IPS-18a (cell line): ENCODE measurements at regions not wholly inside any gene's neighbourhood (a gene's known extent, or its start where the extent isn't known, plus 50 kb on each side); places are given as distances from the start of the nearest gene placed in this dataset.

ENCODE experiments used
- H3K27ac ChIP-seq: one replicate; pipeline ENCODE4 v1.5.1; 2013; ENCODE audit warnings: low read length
- H3K27me3 ChIP-seq: one replicate; pipeline ENCODE4 v1.6.1; 2013; ENCODE audit warnings: mild to moderate bottlenecking, low read length; ENCODE audit not compliant: control insufficient read depth, insufficient read depth
- H3K36me3 ChIP-seq: one replicate; pipeline ENCODE4 v1.6.1; 2013; ENCODE audit warnings: low read depth, low read length; ENCODE audit not compliant: control insufficient read depth
- H3K4me1 ChIP-seq: one replicate; pipeline ENCODE4 v1.6.1; 2013; ENCODE audit warnings: low read depth, low read length; ENCODE audit not compliant: control insufficient read depth
- H3K4me3 ChIP-seq: one replicate; pipeline ENCODE4 v1.5.1; 2013; ENCODE audit warnings: low read length
- H3K9ac ChIP-seq: one replicate; pipeline ENCODE4 v1.6.1; 2013; ENCODE audit warnings: mild to moderate bottlenecking, low read length, moderate library complexity
- H3K9me3 ChIP-seq: one replicate; pipeline ENCODE4 v1.6.1; 2013; ENCODE audit warnings: low read depth, low read length; ENCODE audit not compliant: control insufficient read depth

DNA sequence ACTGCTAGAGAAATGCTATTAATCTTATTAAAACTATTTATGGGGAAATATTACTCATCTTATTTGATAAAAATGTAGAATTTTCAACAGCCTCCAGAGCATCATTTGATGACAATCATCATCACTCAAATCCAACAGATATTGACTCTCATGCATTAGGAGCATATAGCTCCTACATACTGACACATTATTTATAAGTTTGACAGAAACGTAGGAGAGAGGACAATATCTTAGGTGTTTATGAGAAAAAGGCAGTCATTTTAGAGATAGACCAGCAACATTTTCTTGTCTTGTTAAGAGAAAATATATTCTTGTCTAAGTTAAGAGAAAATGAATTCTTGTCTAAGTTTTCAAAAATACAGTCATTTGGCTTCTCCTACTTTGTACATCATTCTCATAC lies 2550.2 kb downstream of the PCDH7 start:
- Histone ChIP-seq H3K4me1 (no peaks in the 10 kb centered on the region), H3K9ac (no peak overlapping the region), H3K9me3 (no peaks in the 10 kb centered on the region)

GRCh38 chr4:33272722-33273121 lies 2552.6 kb downstream of the PCDH7 start:
- Histone ChIP-seq H3K27ac (no peak overlapping the region), H3K27me3 (no peaks in the 10 kb centered on the region), H3K4me3 (no peak overlapping the region), H3K36me3 (no peaks in the 10 kb centered on the region), H3K9me3 (no peaks in the 10 kb centered on the region), H3K9ac (no peak overlapping the region), H3K4me1 (no peaks in the 10 kb centered on the region)

More for the DNA sequence above, 2550.2 kb downstream of the PCDH7 start:
- Histone ChIP-seq H3K36me3 (no peaks in the 10 kb centered on the region), H3K4me3 (no peak overlapping the region), H3K27me3 (no peaks in the 10 kb centered on the region), H3K27ac (no peak overlapping the region)

DNA sequence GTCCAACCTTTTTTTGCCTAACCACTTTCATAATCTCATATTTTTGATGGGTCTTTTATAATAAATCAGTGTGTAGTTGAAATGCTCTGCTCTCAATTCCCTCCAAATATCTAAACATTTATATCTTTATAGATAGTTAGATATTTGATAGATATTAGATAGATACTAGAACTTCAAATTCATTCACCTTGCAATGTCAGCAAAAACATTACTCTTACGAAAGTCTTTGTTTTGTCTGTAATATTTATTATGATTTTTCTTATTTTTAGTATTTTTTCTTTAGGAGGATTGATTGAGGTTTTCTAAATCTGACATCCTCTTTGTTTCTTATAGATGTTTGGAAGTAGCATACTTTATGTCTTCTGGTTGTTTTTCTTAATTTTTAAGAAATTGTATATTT lies 2563.6 kb downstream of the PCDH7 start:
- Histone ChIP-seq H3K27ac (no peak overlapping the region), H3K27me3 (no peaks in the 10 kb centered on the region), H3K4me3 (no peak overlapping the region), H3K4me1 (no peaks in the 10 kb centered on the region), H3K9me3 (no peaks in the 10 kb centered on the region), H3K9ac (no peak overlapping the region), H3K36me3 (no peaks in the 10 kb centered on the region)

GRCh38 chr4:33296876-33297455 lies 2576.8 kb downstream of the PCDH7 start:
- no peaks in the 10 kb centered on the region for H3K36me3 ChIP-seq
- H3K27me3 ChIP-seq, result no peaks in the 10 kb centered on the region
- no peak overlapping the region for H3K9ac ChIP-seq
- no peak overlapping the region for H3K27ac ChIP-seq
- H3K9me3 ChIP-seq, result no peaks in the 10 kb centered on the region
- H3K4me3 ChIP-seq, result no peak overlapping the region
- H3K4me1 ChIP-seq, result no peaks in the 10 kb centered on the region

DNA sequence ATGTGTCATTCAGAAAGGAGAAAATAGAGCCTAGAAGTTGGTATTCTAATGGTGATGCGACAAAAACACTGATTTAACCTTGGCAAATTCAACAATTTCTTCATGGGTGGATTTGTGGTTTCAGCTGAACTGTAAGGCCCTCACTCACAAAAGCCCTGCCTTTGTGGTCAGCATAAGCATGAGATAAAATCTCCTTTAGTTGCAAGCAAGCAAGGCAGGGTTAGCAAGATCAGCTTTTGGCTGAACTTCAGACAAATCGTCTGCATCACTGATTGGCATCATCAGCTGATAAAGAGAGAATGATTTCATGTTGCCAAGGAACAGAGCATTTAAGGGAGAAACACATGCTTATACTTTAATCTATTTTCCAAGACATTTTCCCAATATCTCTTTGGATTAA lies 2582.2 kb downstream of the PCDH7 start:
- Histone ChIP-seq H3K9ac (no peak overlapping the region), H3K36me3 (no peaks in the 10 kb centered on the region), H3K4me3 (no peak overlapping the region), H3K27ac (no peak overlapping the region), H3K4me1 (no peaks in the 10 kb centered on the region), H3K9me3 (no peaks in the 10 kb centered on the region), H3K27me3 (no peaks in the 10 kb centered on the region)

GRCh38 chr4:33306131-33306530 lies 2586.0 kb downstream of the PCDH7 start:
- Histone ChIP-seq H3K27ac (no peak overlapping the region), H3K27me3 (no peaks in the 10 kb centered on the region), H3K4me1 (no peaks in the 10 kb centered on the region), H3K36me3 (no peaks in the 10 kb centered on the region), H3K9ac (no peak overlapping the region), H3K4me3 (no peak overlapping the region), H3K9me3 (no peaks in the 10 kb centered on the region)

DNA sequence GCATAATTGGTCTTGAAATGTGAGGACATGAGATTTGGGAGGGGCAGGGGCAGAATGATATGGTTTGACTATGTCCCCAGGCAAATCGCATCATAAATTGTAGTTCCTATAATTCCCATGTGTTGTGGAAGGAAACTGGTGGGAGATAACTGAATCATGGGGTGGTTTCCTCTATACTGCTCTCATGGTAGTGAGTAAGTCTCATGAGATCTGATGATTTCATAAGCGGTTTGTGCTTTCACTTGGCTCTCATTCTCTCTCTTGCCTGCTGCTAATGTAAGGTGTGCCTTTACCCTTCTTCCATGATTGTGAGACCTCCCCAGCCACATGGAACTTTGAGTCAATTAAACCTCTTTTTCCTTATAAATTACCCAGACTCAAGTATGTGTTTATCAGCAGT lies 2595.9 kb downstream of the PCDH7 start:
- Histone ChIP-seq H3K27me3 (no peaks in the 10 kb centered on the region), H3K36me3 (no peaks in the 10 kb centered on the region), H3K9me3 (no peaks in the 10 kb centered on the region), H3K4me3 (no peak overlapping the region), H3K9ac (no peak overlapping the region), H3K4me1 (no peaks in the 10 kb centered on the region), H3K27ac (no peak overlapping the region)

DNA sequence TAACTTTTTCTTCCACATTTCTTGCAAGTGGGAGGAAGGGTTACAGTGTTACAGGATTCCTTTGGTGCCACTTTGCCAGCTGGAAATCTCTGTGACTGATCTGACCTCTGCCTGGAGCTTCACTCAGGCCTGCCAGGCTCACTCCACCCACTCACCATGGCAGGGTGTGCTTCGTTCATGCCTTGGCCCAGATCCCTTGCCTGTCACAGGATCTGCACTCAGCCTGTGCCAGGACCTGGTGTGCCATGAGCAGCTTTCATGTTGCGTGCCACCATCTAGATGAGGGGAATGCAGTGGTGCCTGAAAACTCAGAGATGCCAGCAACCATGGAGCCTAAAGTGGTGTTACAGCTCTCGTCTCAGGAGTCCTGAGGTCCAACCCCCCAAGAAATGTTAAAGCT lies 2596.4 kb downstream of the PCDH7 start:
- Histone ChIP-seq H3K4me1 (no peaks in the 10 kb centered on the region), H3K9ac (no peak overlapping the region), H3K27me3 (no peaks in the 10 kb centered on the region), H3K9me3 (no peaks in the 10 kb centered on the region), H3K36me3 (no peaks in the 10 kb centered on the region), H3K27ac (no peak overlapping the region), H3K4me3 (no peak overlapping the region)

- H3K4me3 ChIP-seq, result no peak overlapping the region
- no peaks in the 10 kb centered on the region for H3K27me3 ChIP-seq
- H3K36me3 ChIP-seq, result no peaks in the 10 kb centered on the region
- H3K9ac ChIP-seq, result no peak overlapping the region
- no peak overlapping the region for H3K27ac ChIP-seq
- no peaks in the 10 kb centered on the region for H3K4me1 ChIP-seq
- no peaks in the 10 kb centered on the region for H3K9me3 ChIP-seq
Measured at GRCh38 chr4:33323393-33323792, 2603.2 kb downstream of the PCDH7 start.

DNA sequence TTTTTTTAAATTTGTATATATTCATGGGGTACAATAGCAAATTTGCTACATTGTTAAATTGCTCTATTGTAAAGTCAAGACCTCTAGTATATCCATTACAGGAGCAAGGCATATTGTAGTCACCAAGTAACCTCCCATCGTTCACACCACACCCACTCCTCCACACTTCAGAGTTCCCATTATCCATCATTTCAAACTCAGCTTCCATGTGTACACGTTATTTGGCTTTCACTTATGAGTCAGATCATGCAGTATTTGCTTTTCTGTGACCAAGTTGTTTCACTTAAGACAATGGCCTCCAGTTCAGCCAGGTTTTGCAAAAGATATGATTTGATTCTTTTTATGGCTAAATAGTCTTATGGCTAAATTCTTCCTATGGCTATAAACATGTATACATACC lies 2614.2 kb downstream of the PCDH7 start:
- Histone ChIP-seq H3K27me3 (no peaks in the 10 kb centered on the region), H3K9me3 (peaks cover 11% of the 10 kb centered on the region), H3K4me3 (no peak overlapping the region), H3K36me3 (no peaks in the 10 kb centered on the region), H3K9ac (no peak overlapping the region), H3K4me1 (no peaks in the 10 kb centered on the region), H3K27ac (no peak overlapping the region)

GRCh38 chr4:33339762-33340161 lies 2619.6 kb downstream of the PCDH7 start:
- Histone ChIP-seq H3K9ac (no peak overlapping the region), H3K4me1 (no peaks in the 10 kb centered on the region), H3K27ac (no peak overlapping the region), H3K27me3 (no peaks in the 10 kb centered on the region), H3K4me3 (no peak overlapping the region), H3K9me3 (peaks cover 8% of the 10 kb centered on the region), H3K36me3 (no peaks in the 10 kb centered on the region)

DNA sequence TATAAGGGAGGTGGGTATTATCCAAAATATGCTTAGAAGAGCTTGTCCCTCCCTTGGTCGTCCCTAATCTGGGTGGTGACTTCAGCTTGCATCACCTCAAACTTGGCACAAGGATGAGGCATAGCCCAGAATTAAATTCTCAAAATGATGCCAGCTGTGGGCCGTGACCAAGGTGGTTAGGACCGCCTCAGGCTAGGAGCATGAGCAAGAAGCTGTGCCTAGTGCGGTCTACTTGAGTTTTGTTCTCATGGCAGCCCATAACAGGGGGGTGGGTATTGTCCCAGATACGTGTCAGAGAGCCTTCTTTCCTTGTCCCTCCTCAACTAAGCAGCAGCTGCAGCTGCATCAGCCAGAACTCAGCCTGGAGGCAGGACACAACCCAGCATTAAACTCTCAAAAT lies 2620.0 kb downstream of the PCDH7 start:
- Histone ChIP-seq H3K27ac (no peak overlapping the region), H3K9ac (no peak overlapping the region), H3K4me3 (no peak overlapping the region), H3K27me3 (no peaks in the 10 kb centered on the region), H3K9me3 (peaks cover 8% of the 10 kb centered on the region), H3K36me3 (no peaks in the 10 kb centered on the region), H3K4me1 (no peaks in the 10 kb centered on the region)
